ENCODE measurements at regions not wholly inside any gene's neighbourhood (a gene's known extent, or its start where the extent isn't known, plus 50 kb on each side); places are given as distances from the start of the nearest gene placed in this dataset.

DNA sequence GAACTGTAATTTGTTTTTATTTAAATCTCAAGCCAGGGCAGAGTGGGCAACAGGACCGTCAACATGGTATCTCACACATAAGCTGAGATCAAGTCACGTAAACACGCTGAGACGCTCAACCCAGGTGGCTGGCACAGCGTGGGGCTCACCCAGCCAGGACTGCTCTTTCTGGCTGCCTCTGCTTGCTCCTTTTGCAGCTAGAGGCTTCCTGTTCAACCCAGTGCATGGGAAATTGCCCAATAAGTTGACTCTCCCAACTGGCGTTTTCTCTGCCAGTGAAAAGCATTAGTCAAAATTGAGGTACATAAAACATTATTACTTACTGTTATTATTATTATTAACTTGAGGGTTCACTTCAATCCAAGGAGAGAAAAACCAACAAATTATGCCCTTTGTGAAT lies 398.1 kb downstream of the NR2F2 start:
- no peak for ATAC-seq
- TF ChIP-seq SNAI2 (CRISPR knock-in tag; IDR thresholded peaks at IDR 0.05), result no peak

- ATAC-seq, result no peak
- TF ChIP-seq PATZ1 (CRISPR knock-in tag; IDR thresholded peaks at IDR 0.05; ENCODE audit: borderline replicate concordance) (no peak), ISL1 (CRISPR knock-in tag; IDR thresholded peaks at IDR 0.05) (no peak), OSR1 (CRISPR knock-in tag; IDR thresholded peaks at IDR 0.05) (no peak), ZNF8 (CRISPR knock-in tag; IDR thresholded peaks at IDR 0.05) (no peak), ZNF70 (CRISPR knock-in tag; IDR thresholded peaks at IDR 0.05) (no peak), ZFP3 (CRISPR knock-in tag; IDR thresholded peaks at IDR 0.05) (no peak), TCF4 (CRISPR knock-in tag; IDR thresholded peaks at IDR 0.05; ENCODE audit: borderline replicate concordance) (no peak), BACH2 (CRISPR knock-in tag; IDR thresholded peaks at IDR 0.05; ENCODE audit: borderline replicate concordance) (no peak), ZFP30 (CRISPR knock-in tag; IDR thresholded peaks at IDR 0.05) (no peak)
- TF ChIP-seq, protein P1, sequence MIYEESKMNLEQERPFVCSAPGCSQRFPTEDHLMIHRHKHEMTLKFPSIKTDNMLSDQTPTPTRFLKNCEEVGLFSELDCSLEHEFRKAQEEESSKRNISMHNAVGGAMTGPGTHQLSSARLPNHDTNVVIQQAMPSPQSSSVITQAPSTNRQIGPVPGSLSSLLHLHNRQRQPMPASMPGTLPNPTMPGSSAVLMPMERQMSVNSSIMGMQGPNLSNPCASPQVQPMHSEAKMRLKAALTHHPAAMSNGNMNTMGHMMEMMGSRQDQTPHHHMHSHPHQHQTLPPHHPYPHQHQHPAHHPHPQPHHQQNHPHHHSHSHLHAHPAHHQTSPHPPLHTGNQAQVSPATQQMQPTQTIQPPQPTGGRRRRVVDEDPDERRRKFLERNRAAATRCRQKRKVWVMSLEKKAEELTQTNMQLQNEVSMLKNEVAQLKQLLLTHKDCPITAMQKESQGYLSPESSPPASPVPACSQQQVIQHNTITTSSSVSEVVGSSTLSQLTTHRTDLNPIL (CRISPR knock-in tag; IDR thresholded peaks at IDR 0.05; ENCODE audit: low read depth), result no peak
These were observed 402.2 kb downstream of the NR2F2 start for GRCh38 chr15:96732704-96733103.

GRCh38 chr15:96733721-96734120 lies 403.2 kb downstream of the NR2F2 start:
- ATAC-seq, result no peak
- TF ChIP-seq ZFP3 (CRISPR knock-in tag; IDR thresholded peaks at IDR 0.05) (no peak), CSDC2 (CRISPR knock-in tag; IDR thresholded peaks at IDR 0.05) (no peak), TCF4 (CRISPR knock-in tag; IDR thresholded peaks at IDR 0.05; ENCODE audit: borderline replicate concordance) (no peak), RARB (CRISPR knock-in tag; IDR thresholded peaks at IDR 0.05) (no peak), ISL1 (CRISPR knock-in tag; IDR thresholded peaks at IDR 0.05) (no peak), PATZ1 (CRISPR knock-in tag; IDR thresholded peaks at IDR 0.05; ENCODE audit: borderline replicate concordance) (no peak), TSHZ2 (CRISPR knock-in tag; IDR thresholded peaks at IDR 0.05) (no peak), ESRRG (CRISPR knock-in tag; IDR thresholded peaks at IDR 0.05) (no peak), SNAI2 (CRISPR knock-in tag; IDR thresholded peaks at IDR 0.05) (no peak), ZNF8 (CRISPR knock-in tag; IDR thresholded peaks at IDR 0.05) (no peak), BACH2 (CRISPR knock-in tag; IDR thresholded peaks at IDR 0.05; ENCODE audit: borderline replicate concordance) (no peak), OSR1 (CRISPR knock-in tag; IDR thresholded peaks at IDR 0.05) (no peak), ARNTL (CRISPR knock-in tag; IDR thresholded peaks at IDR 0.05; ENCODE audit: borderline replicate concordance, low read depth) (no peak), ZFP30 (CRISPR knock-in tag; IDR thresholded peaks at IDR 0.05) (no peak), PPARA (CRISPR knock-in tag; IDR thresholded peaks at IDR 0.05; ENCODE audit: borderline replicate concordance) (no peak)
- TF ChIP-seq, protein P2, sequence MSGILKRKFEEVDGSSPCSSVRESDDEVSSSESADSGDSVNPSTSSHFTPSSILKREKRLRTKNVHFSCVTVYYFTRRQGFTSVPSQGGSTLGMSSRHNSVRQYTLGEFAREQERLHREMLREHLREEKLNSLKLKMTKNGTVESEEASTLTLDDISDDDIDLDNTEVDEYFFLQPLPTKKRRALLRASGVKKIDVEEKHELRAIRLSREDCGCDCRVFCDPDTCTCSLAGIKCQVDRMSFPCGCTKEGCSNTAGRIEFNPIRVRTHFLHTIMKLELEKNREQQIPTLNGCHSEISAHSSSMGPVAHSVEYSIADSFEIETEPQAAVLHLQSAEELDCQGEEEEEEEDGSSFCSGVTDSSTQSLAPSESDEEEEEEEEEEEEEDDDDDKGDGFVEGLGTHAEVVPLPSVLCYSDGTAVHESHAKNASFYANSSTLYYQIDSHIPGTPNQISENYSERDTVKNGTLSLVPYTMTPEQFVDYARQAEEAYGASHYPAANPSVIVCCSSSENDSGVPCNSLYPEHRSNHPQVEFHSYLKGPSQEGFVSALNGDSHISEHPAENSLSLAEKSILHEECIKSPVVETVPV (CRISPR knock-in tag; IDR thresholded peaks at IDR 0.05), result no peak

DNA sequence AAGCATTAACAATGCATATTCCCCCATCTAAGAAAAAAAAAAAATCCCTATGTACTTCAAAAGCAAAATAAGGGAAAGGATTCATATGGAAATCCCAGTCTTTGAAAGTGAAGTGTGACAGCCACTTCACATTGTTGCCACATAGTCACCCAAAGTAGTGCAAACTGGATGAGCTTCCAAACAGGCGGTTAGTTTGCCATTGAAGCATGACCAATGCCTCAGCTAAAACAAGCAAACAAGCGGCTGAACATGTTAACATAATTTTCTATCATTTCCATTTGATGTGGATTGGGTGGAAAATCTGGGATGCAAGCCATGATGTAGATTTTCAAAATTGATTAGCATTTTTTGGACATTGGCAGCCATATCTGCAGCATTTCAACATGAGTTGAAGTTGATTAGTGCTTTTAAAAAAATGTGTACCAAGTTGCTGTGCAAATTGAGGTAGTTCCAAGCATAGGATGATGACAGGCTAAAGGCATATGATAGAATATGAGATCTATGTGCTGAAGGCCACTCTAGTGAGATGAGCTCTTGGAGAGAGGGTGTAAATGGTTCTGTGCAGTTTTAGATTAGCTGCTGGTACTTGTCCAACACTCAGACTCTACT lies 405.2 kb downstream of the NR2F2 start:
- TF ChIP-seq ZFP30 (CRISPR knock-in tag; IDR thresholded peaks at IDR 0.05) (no peak), TSHZ2 (CRISPR knock-in tag; IDR thresholded peaks at IDR 0.05) (no peak)
- ATAC-seq, result no peak

All from SK-N-SH treated with all-trans-retinoic acid at 6 μM for 48 hours (cell line).